Liver (tissue), 8 donors: ENCODE measurements at regions not wholly inside any gene's neighbourhood (a gene's known extent, or its start where the extent isn't known, plus 50 kb on each side); places are given as distances from the start of the nearest gene placed in this dataset.

Experiments used
- DNase-seq: peaks from one replicate; pipeline ENCODE4 v3.0.0-alpha.2; 2017; ENCODE audit warnings: low spot score
- H3K27ac ChIP-seq, 2 donors: one replicate each; pipeline ENCODE4 v1.7.0; 2013; ENCODE audit warnings: inconsistent platforms in 2 of 2, low read length in 2 of 2, control low read depth in 1 of 2, low read depth in 1 of 2, mild to moderate bottlenecking in 1 of 2
- H3K27me3 ChIP-seq, 4 donors: one replicate each; pipeline versions ENCODE4 v1.6.1 to v1.7.0; 2013; ENCODE audit warnings: low read length in 3 of 4, inconsistent platforms in 1 of 4, mild to moderate bottlenecking in 1 of 4, moderate library complexity in 1 of 4; ENCODE audit not compliant: control insufficient read depth in 4 of 4, insufficient read depth in 4 of 4
- H3K36me3 ChIP-seq, 4 donors: one replicate each; pipeline versions ENCODE4 v1.6.1 to v1.7.0; 2013; ENCODE audit warnings: low read length in 3 of 4, mild to moderate bottlenecking in 3 of 4, low read depth in 1 of 4, moderate library complexity in 1 of 4; ENCODE audit not compliant: control insufficient read depth in 4 of 4, insufficient read depth in 3 of 4
- H3K4me1 ChIP-seq, 4 donors: one replicate each; pipeline versions ENCODE4 v1.6.1 to v1.7.0; 2013; ENCODE audit warnings: low read length in 3 of 4, mild to moderate bottlenecking in 3 of 4, moderate library complexity in 1 of 4; ENCODE audit not compliant: control insufficient read depth in 4 of 4, insufficient read depth in 4 of 4
- H3K4me3 ChIP-seq, 3 donors: one replicate each; pipeline versions ENCODE4 v1.6.1 to v1.7.0; 2013; ENCODE audit warnings: low read length in 3 of 3, control low read depth in 1 of 3, low read depth in 1 of 3, mild to moderate bottlenecking in 1 of 3
- H3K9ac ChIP-seq, 2 donors: one replicate each; pipeline ENCODE4 v1.7.0; 2013; ENCODE audit warnings: low read length in 2 of 2, mild to moderate bottlenecking in 2 of 2, moderate library complexity in 2 of 2, control low read depth in 1 of 2, low read depth in 1 of 2
- H3K9me3 ChIP-seq, 4 donors: one replicate each; pipeline versions ENCODE4 v1.6.1 to v1.7.0; 2013; ENCODE audit warnings: low read length in 3 of 4; ENCODE audit not compliant: control insufficient read depth in 4 of 4
- ATF3 ChIP-seq: IDR thresholded peaks from 2 replicates; pipeline ENCODE4 v1.6.1; 2016; ENCODE audit warnings: antibody characterized with exemption
- EGR1 ChIP-seq, 2 donors: IDR thresholded peaks; 2 replicates each; pipeline ENCODE4 v1.6.1; 2016 to 2018; ENCODE audit warnings: antibody characterized with exemption in 2 of 2, low read depth in 2 of 2
- FOXA1 ChIP-seq: IDR thresholded peaks from 2 replicates; pipeline ENCODE4 v1.6.1; 2016; ENCODE audit warnings: antibody characterized with exemption
- FOXA2 ChIP-seq: IDR thresholded peaks from 2 replicates; pipeline ENCODE4 v1.6.1; 2016; ENCODE audit warnings: antibody characterized with exemption
- GABPA ChIP-seq, 2 donors: IDR thresholded peaks in 1 of 2; conservative IDR thresholded peaks in 1 of 2; 2 replicates each; pipeline ENCODE4 v1.6.1; 2016; ENCODE audit warnings: antibody characterized with exemption in 2 of 2, mild to moderate bottlenecking in 1 of 2, moderate library complexity in 1 of 2
- HNF4A ChIP-seq, 2 donors: conservative IDR thresholded peaks; 2 replicates each; pipeline ENCODE4 v1.6.1; 2016; ENCODE audit warnings: antibody characterized with exemption in 2 of 2, mild to moderate bottlenecking in 2 of 2
- HNF4G ChIP-seq: IDR thresholded peaks from 2 replicates; pipeline ENCODE4 v1.6.1; 2016; ENCODE audit warnings: antibody characterized with exemption
- JUND ChIP-seq, 2 donors: IDR thresholded peaks; 2 replicates each; pipeline ENCODE4 v1.6.1; 2016; ENCODE audit warnings: antibody characterized with exemption in 2 of 2
- NR2F2 ChIP-seq: IDR thresholded peaks from 2 replicates; pipeline ENCODE4 v1.6.1; 2016; ENCODE audit warnings: antibody characterized with exemption
- RAD21 ChIP-seq, 2 donors: IDR thresholded peaks; 2 replicates each; pipeline ENCODE4 v1.6.1; 2016; ENCODE audit warnings: antibody characterized with exemption in 2 of 2, mild to moderate bottlenecking in 2 of 2
- RXRA ChIP-seq, 2 donors: IDR thresholded peaks; 2 replicates each; pipeline ENCODE4 v1.6.1; 2017 to 2018; ENCODE audit warnings: antibody characterized with exemption in 2 of 2, mild to moderate bottlenecking in 1 of 2
- SP1 ChIP-seq: IDR thresholded peaks from 2 replicates; pipeline ENCODE4 v1.6.1; 2018; ENCODE audit warnings: antibody characterized with exemption, mild to moderate bottlenecking
- TAF1 ChIP-seq: conservative IDR thresholded peaks from 2 replicates; pipeline ENCODE4 v1.6.1; 2016; ENCODE audit warnings: antibody characterized with exemption, mild to moderate bottlenecking
- YY1 ChIP-seq: IDR thresholded peaks from 2 replicates; pipeline ENCODE4 v1.6.1; 2016; ENCODE audit warnings: antibody characterized with exemption, mild to moderate bottlenecking
- ZBTB33 ChIP-seq: IDR thresholded peaks from 2 replicates; pipeline ENCODE4 v1.6.1; 2016; ENCODE audit warnings: antibody characterized with exemption
- WGBS: extraction: QIAGEN DNeasy Blood & Tissue Kit; methylation state at CpG from one replicate; pipeline ENCODE4 v1.1.7; 2013; 5-methylcytosine and 5-hydroxymethylcytosine counted together
- TF ChIP-seq, protein P1 (sequence below): IDR thresholded peaks from 2 replicates; pipeline ENCODE4 v1.6.1; 2016; ENCODE audit warnings: antibody characterized with exemption
- TF ChIP-seq, protein P2 (sequence below): IDR thresholded peaks from 2 replicates; pipeline ENCODE4 v1.6.1; 2016; ENCODE audit warnings: antibody characterized with exemption, mild to moderate bottlenecking
- TF ChIP-seq, protein P3 (sequence below): fragments of 150-350 bp; IDR thresholded peaks from 2 replicates; pipeline ENCODE4 v1.5.1; 2017; ENCODE audit warnings: improper control_type of control experiment, low read depth, low read length; ENCODE audit not compliant: missing input control
- donor health status: healthy.
- donor health status: healthy.
- donor health status: healthy.
- donor health status: healthy.
- donor health status: healthy.

GRCh38 chr7:9709216-9709615 lies 1264.5 kb upstream of the PHF14 start (continued):
- TF ChIP-seq, protein P1, sequence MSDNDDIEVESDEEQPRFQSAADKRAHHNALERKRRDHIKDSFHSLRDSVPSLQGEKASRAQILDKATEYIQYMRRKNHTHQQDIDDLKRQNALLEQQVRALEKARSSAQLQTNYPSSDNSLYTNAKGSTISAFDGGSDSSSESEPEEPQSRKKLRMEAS, result no peak
- TF ChIP-seq FOXA2 (no peak), EGR1 (IDR thresholded peaks at IDR 0.05; ENCODE audit: low read depth in 2 of 2) (no peak), SP1 (no peak), TAF1 (no peak), ZBTB33 (no peak)

- no peak for DNase-seq
- Histone ChIP-seq H3K4me3 (no peak overlapping the region), H3K27ac (no peak overlapping the region), H3K27me3 (no peaks in the 10 kb centered on the region), H3K9ac (no peak overlapping the region), H3K4me1 (no peaks in the 10 kb centered on the region), H3K9me3 (no peaks in the 10 kb centered on the region), H3K36me3 (no peaks in the 10 kb centered on the region)
- WGBS, result 82% methylated on average over 3 of the region's 3 CpGs
- no peak for TF ChIP-seq HNF4G
- no peak for TF ChIP-seq YY1
- no peak for TF ChIP-seq FOXA2
- no peak for TF ChIP-seq FOXA1
- no peak for TF ChIP-seq RAD21 (IDR thresholded peaks at IDR 0.05)
- no peak for TF ChIP-seq GABPA (IDR thresholded peaks at IDR 0.05 in 1 of 2, conservative IDR thresholded peaks at IDR 0.05 in 1 of 2)
- no peak for TF ChIP-seq TAF1
- no peak for TF ChIP-seq ZBTB33
- TF ChIP-seq ATF3, result no peak
- no peak for TF ChIP-seq JUND (IDR thresholded peaks at IDR 0.05)
- no peak for TF ChIP-seq NR2F2
- TF ChIP-seq, protein P2, sequence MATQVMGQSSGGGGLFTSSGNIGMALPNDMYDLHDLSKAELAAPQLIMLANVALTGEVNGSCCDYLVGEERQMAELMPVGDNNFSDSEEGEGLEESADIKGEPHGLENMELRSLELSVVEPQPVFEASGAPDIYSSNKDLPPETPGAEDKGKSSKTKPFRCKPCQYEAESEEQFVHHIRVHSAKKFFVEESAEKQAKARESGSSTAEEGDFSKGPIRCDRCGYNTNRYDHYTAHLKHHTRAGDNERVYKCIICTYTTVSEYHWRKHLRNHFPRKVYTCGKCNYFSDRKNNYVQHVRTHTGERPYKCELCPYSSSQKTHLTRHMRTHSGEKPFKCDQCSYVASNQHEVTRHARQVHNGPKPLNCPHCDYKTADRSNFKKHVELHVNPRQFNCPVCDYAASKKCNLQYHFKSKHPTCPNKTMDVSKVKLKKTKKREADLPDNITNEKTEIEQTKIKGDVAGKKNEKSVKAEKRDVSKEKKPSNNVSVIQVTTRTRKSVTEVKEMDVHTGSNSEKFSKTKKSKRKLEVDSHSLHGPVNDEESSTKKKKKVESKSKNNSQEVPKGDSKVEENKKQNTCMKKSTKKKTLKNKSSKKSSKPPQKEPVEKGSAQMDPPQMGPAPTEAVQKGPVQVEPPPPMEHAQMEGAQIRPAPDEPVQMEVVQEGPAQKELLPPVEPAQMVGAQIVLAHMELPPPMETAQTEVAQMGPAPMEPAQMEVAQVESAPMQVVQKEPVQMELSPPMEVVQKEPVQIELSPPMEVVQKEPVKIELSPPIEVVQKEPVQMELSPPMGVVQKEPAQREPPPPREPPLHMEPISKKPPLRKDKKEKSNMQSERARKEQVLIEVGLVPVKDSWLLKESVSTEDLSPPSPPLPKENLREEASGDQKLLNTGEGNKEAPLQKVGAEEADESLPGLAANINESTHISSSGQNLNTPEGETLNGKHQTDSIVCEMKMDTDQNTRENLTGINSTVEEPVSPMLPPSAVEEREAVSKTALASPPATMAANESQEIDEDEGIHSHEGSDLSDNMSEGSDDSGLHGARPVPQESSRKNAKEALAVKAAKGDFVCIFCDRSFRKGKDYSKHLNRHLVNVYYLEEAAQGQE, result no peak
- TF ChIP-seq, protein P3, sequence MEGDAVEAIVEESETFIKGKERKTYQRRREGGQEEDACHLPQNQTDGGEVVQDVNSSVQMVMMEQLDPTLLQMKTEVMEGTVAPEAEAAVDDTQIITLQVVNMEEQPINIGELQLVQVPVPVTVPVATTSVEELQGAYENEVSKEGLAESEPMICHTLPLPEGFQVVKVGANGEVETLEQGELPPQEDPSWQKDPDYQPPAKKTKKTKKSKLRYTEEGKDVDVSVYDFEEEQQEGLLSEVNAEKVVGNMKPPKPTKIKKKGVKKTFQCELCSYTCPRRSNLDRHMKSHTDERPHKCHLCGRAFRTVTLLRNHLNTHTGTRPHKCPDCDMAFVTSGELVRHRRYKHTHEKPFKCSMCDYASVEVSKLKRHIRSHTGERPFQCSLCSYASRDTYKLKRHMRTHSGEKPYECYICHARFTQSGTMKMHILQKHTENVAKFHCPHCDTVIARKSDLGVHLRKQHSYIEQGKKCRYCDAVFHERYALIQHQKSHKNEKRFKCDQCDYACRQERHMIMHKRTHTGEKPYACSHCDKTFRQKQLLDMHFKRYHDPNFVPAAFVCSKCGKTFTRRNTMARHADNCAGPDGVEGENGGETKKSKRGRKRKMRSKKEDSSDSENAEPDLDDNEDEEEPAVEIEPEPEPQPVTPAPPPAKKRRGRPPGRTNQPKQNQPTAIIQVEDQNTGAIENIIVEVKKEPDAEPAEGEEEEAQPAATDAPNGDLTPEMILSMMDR, result no peak
- no peak for TF ChIP-seq SP1
- TF ChIP-seq HNF4A (conservative IDR thresholded peaks at IDR 0.05), result no peak
- TF ChIP-seq RXRA (IDR thresholded peaks at IDR 0.05), result no peak
- TF ChIP-seq EGR1 (IDR thresholded peaks at IDR 0.05; ENCODE audit: low read depth in 2 of 2), result no peak
- TF ChIP-seq, protein P1, result no peak
These were observed 1262.3 kb upstream of the PHF14 start for GRCh38 chr7:9711259-9711918.
